HG02678 (cell line): ENCODE measurements at regions not wholly inside any gene's neighbourhood (a gene's known extent, or its start where the extent isn't known, plus 50 kb on each side); places are given as distances from the start of the nearest gene placed in this dataset.

Source experiments
- ATAC-seq: cut with Tn5 transposase; IDR thresholded peaks from one replicate; pipeline ENCODE4 v1.9.1; 2021; ENCODE audit warnings: mild to moderate bottlenecking, moderate library complexity; ENCODE audit not compliant: unreplicated experiment

- ATAC-seq, result no peak
Measured at GRCh38 chr1:8204826-8205225, 113.1 kb upstream of the SLC45A1 start.

- no peak for ATAC-seq
Measured at GRCh38 chr1:8203551-8203950, 114.4 kb upstream of the SLC45A1 start.

- no peak for ATAC-seq
Measured at GRCh38 chr1:8203056-8203455, 114.9 kb upstream of the SLC45A1 start.

GRCh38 chr1:8202182-8202905 is 115.6 kb upstream of the SLC45A1 start:
- ATAC-seq, result no peak

GRCh38 chr1:8201331-8201861 is 116.5 kb upstream of the SLC45A1 start:
- ATAC-seq, result no peak

- ATAC-seq, result no peak
Measured at GRCh38 chr1:8200317-8201115, 117.4 kb upstream of the SLC45A1 start.

GRCh38 chr1:8198522-8198921 is 119.4 kb upstream of the SLC45A1 start:
- no peak for ATAC-seq

GRCh38 chr1:8197493-8198282 is 120.2 kb upstream of the SLC45A1 start:
- ATAC-seq, result no peak

- no peak for ATAC-seq
Measured at GRCh38 chr1:8194481-8195227, 123.3 kb upstream of the SLC45A1 start.

GRCh38 chr1:8193840-8194406 is 124.0 kb upstream of the SLC45A1 start:
- no peak for ATAC-seq

GRCh38 chr1:8191474-8191873 is 126.4 kb upstream of the SLC45A1 start:
- no peak for ATAC-seq

GRCh38 chr1:8189931-8190483 is 127.9 kb upstream of the SLC45A1 start:
- no peak for ATAC-seq

GRCh38 chr1:8185400-8185799 is 132.5 kb upstream of the SLC45A1 start:
- no peak for ATAC-seq

- ATAC-seq, result no peak
Measured at GRCh38 chr1:8184301-8184700, 133.6 kb upstream of the SLC45A1 start.

- no peak for ATAC-seq
Measured at GRCh38 chr1:8182034-8182761, 135.7 kb upstream of the SLC45A1 start.

- ATAC-seq, result no peak
Measured at GRCh38 chr1:8179132-8179793, 138.7 kb upstream of the SLC45A1 start.

- ATAC-seq, result no peak
Measured at GRCh38 chr1:8176279-8176678, 141.6 kb upstream of the SLC45A1 start.

GRCh38 chr1:8174807-8175206 is 143.1 kb upstream of the SLC45A1 start:
- ATAC-seq, result no peak
